GM04504 (cell line): ENCODE measurements at regions not wholly inside any gene's neighbourhood (a gene's known extent, or its start where the extent isn't known, plus 50 kb on each side); places are given as distances from the start of the nearest gene placed in this dataset.

Experiments
- DNase-seq: peaks from one replicate; pipeline ENCODE4 v3.0.0-alpha.2; 2012; ENCODE audit warnings: low read depth

DNA sequence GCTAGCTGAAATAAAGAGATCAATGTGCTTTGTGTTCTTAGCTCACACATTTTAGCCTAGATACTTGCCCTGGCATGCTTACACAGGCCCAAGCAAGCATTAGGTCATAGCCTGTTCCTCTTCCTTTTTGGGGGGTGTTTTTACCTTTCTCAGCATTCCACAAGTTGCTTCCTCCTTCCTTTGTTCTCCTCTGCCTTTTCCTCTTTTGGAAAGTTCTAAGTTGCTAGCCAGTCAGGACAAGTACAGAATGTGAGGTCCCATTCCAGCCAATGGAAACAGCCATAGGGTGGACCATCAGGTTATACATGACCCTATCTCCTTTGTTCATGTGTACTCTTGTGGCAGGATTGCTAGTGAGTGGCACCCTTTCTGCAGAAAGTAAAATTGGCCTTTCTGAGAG is 154.9 kb downstream of the RASSF9 start:
- DNase-seq, result no peak

- no peak for DNase-seq
These were observed 153.2 kb downstream of the RASSF9 start for GRCh38 chr12:85683051-85683450.

- DNase-seq, result no peak
These were observed 147.4 kb downstream of the RASSF9 start for GRCh38 chr12:85688837-85689236.

GRCh38 chr12:85690146-85690545 is 146.1 kb downstream of the RASSF9 start:
- no peak for DNase-seq

DNA sequence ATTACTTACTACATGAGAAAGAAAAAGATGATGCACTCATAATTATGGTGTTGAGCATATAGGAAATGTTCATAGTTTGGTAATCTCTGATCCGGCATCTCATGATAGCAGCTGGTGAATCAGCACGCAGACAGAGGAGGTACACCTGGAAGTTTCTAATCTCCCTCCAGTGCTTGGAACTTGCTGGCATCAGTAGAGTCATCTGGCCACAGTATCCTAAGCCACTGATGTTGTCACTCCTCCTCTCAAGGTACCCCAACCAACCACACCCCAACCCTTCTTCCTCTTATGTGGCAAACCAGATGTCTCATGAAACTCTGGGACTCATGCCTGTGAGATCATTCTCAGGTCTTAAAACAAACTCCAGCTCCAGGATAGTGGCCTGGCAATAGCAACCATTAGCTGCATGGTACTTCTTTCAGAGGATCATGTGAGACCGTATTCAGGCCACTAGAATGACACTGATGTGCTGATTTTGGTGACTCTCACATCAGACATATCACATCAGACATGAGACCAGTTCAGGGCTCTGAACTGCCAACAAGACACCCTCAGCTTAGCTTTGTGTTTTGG is 143.0 kb downstream of the RASSF9 start:
- DNase-seq, result no peak

- no peak for DNase-seq
These were observed 141.0 kb downstream of the RASSF9 start for GRCh38 chr12:85695097-85695715.

DNA sequence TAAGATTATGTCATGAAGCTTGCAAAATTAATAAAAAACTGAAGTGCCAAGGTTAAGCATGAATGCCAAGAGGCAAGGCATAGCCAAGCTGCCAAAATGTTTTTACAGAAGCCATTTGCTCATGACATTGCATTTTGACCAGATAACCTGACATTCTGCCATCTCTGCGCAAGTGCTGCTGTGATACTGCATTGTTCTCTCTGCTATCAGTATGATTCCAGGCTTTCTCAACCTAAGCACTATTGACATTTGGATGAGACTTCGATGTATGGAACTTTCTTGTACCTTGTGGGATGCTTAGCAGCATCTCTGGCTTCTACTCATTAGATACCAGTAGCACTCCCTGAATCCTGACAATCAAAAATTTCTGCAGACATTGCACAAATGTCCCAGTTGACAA is 139.2 kb downstream of the RASSF9 start:
- no peak for DNase-seq

- DNase-seq, result no peak
These were observed 137.3 kb downstream of the RASSF9 start for GRCh38 chr12:85698937-85699336.

- DNase-seq, result no peak
These were observed 127.4 kb downstream of the RASSF9 start for GRCh38 chr12:85708775-85709174.

- no peak for DNase-seq
These were observed 124.3 kb downstream of the RASSF9 start for GRCh38 chr12:85711735-85712390.

GRCh38 chr12:85713373-85713772 is 122.8 kb downstream of the RASSF9 start:
- DNase-seq, result no peak

DNA sequence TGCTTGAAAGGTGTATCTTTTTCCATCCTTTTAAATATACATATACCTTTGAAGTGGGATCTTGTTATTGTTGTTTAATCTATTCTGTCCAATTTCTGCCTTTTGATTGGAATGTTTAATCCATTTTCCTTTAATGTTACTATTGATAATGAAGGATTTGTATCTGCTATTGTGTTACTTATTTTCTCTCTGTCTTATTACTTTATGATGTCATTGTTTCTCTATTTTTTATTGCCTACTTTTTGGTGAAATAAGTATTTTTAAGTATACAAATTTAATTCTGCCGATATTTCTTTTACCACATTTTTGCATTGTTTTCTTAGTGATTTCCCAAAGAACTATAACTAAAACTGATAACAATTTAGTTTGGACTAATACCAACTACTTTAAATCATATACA is 121.8 kb downstream of the RASSF9 start:
- no peak for DNase-seq

DNA sequence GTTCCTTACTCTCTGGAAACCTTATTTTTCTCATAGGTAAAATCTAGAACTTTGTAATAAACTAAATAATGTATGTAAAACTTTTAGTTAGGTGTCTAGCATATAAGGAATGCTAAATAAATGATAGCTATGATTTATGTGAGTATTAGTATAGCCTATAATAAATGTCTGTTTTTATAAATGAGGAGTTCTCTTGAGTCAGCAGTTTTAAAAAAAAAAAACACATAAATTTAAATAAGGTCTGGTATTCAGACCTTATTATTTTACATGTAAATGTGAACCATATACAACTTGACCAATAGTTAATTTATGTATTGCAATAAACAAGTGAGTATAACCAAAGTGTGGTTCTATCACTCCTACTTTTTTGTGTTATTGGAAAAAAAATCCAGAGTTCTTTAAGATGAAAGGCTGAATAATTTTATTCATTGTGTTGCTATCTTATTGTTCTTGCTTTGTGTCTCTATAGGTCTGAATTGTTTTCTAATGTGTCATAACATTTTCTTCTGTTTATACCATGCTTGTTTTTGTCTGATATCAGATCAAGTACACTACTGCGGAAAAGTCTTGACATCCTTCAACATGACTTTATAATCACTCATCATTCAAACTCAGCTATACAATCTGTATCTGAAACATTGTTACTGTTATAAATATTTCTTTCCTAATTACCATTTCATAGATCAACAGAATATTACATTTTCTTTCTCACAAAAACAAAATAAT is 115.7 kb downstream of the RASSF9 start:
- DNase-seq, result no peak

DNA sequence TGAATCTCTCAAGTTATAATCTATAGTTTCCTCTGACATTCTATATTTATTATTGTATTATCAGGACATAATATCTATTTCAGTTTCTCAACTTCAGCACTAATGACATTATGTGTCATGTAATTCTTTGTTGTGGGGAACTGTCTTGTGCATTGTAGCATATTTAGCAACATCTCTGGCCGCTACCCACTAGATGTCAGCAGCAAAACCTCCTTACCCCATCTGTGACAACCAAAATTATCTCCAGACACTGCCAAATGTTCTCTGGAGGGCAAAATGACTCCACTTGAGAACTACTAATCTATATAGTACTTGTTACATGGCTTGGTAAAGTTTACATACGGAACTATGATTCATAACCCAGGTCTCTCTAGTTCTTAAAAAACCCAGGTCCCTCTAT is 110.2 kb downstream of the RASSF9 start:
- no peak for DNase-seq

DNA sequence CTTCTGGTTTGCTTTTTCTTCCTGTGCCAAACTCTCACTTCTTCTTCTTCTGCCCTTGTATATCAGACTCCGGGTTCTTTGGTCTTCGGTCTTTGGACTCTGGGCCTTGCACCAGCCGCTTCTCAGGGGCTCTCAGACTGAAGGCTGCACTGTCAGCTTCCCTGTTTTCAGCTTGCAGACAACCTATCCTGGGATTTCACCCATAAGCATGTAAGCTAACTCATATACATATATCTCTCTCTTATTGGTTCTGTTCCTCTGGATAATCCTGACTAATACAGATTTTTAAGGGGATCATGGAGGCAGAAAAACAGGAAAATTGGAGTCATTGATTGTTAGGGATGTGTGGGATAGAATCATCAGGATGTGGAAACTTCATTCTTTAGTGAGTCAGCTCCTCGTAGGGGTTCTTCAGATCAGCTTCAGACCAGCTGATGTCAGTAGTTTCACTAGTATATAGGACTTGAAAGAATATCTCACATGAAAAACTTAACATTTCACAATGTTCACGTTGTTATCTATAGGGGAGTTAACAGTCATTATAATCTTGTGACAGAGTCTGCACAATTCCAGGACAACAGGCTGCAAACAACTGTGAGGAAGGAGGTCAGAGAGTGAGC is 102.9 kb downstream of the RASSF9 start:
- DNase-seq, result no peak

- DNase-seq, result no peak
These were observed 102.2 kb downstream of the RASSF9 start for GRCh38 chr12:85733984-85734383.

DNA sequence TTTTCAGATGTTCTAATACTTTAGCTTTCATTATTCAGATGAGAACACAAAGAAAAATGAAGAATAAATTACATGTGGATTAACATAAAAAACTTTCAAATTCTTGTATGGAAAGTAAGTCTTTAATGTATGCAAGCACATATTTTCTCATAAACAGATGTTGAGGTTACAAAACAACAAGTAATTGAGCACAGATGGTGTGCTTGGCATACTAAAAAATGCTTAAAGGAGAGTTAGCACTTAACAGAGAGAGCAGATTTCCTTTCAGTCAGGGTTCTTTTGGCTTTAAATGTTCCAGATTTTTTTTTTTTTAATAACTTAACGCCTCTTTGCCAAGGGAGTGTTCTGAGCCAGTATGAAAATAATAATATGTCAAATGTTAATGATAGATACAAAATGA is 96.0 kb downstream of the RASSF9 start:
- DNase-seq, result no peak

GRCh38 chr12:85741046-85741445 is 95.2 kb downstream of the RASSF9 start:
- DNase-seq, result no peak

GRCh38 chr12:85747941-85748495 is 88.2 kb downstream of the RASSF9 start:
- DNase-seq, result no peak
